OCI-LY3 (cell line): ENCODE measurements at regions not wholly inside any gene's neighbourhood (a gene's known extent, or its start where the extent isn't known, plus 50 kb on each side); places are given as distances from the start of the nearest gene placed in this dataset.

ENCODE experiments used
- CTCF ChIP-seq: fragments of 200-600, 300-600 bp; sonication (generic); IDR thresholded peaks from 2 replicates; pipeline ENCODE4 v1.5.1; 2014; ENCODE audit warnings: antibody characterized with exemption, low read length, low read depth
- EZH2phosphoT487 ChIP-seq: fragments of 200-600 bp; shearing (Covaris generic); IDR thresholded peaks from 2 replicates; pipeline ENCODE4 v1.6.1; 2018; ENCODE audit warnings: antibody characterized with exemption, mixed run types, low read depth

- no peak for TF ChIP-seq CTCF
- no peak for TF ChIP-seq EZH2phosphoT487
Observed at GRCh38 chr13:60275208-60275607, 111.5 kb upstream of the DIAPH3 start.
